ENCODE measurements at regions not wholly inside any gene's neighbourhood (a gene's known extent, or its start where the extent isn't known, plus 50 kb on each side); places are given as distances from the start of the nearest gene placed in this dataset.

GRCh38 chr21:27719226-27719625, 752.3 kb upstream of the ADAMTS5 start:
- Histone ChIP-seq H3K9me3 (ENCODE audit: control insufficient read depth in 2 of 2, insufficient read depth in 1 of 2, low read depth in 1 of 2, low read length in 1 of 2) (no peaks in the 10 kb centered on the region), H3K4me3 (ENCODE audit: low read depth in 1 of 3, low read length in 3 of 3) (no peak overlapping the region), H3K27me3 (ENCODE audit: control insufficient read depth in 3 of 3, insufficient read depth in 3 of 3, low read length in 3 of 3) (no peaks in the 10 kb centered on the region), H3K36me3 (ENCODE audit: control insufficient read depth in 3 of 3, insufficient read depth in 2 of 3, low read depth in 1 of 3, low read length in 3 of 3) (no peaks in the 10 kb centered on the region), H3K27ac (ENCODE audit: low read depth in 1 of 3, low read length in 2 of 3) (no peak overlapping the region), H3K4me1 (ENCODE audit: control insufficient read depth in 3 of 3, insufficient read depth in 2 of 3, low read depth in 1 of 3, low read length in 2 of 3) (peaks cover 0 to 1% (median 0%) of the 10 kb centered on the region in 3 donors)
- FAIRE-seq (no peak), DNase-seq (no peak)
- 81 to 95% (median 93%) methylated on average over 4 of the region's 4 CpGs for WGBS, 3 donors

- DNase-seq (no peak), FAIRE-seq (no peak)
- WGBS, 3 donors = 75 to 85% (median 80%) methylated on average over 1 of the region's 1 CpG
- Histone ChIP-seq H3K9me3 (ENCODE audit: control insufficient read depth in 2 of 2, insufficient read depth in 1 of 2, low read depth in 1 of 2, low read length in 1 of 2) (peaks cover 0 to 3% of the 10 kb centered on the region in 2 donors), H3K4me3 (ENCODE audit: low read depth in 1 of 3, low read length in 3 of 3) (no peak overlapping the region), H3K27ac (ENCODE audit: low read depth in 1 of 3, low read length in 2 of 3) (no peak overlapping the region), H3K4me1 (ENCODE audit: control insufficient read depth in 3 of 3, insufficient read depth in 2 of 3, low read depth in 1 of 3, low read length in 2 of 3) (no peaks in the 10 kb centered on the region), H3K27me3 (ENCODE audit: control insufficient read depth in 3 of 3, insufficient read depth in 3 of 3, low read length in 3 of 3) (no peaks in the 10 kb centered on the region), H3K36me3 (ENCODE audit: control insufficient read depth in 3 of 3, insufficient read depth in 2 of 3, low read depth in 1 of 3, low read length in 3 of 3) (no peaks in the 10 kb centered on the region)
These were observed 748.2 kb upstream of the ADAMTS5 start for GRCh38 chr21:27715131-27715530.

DNA sequence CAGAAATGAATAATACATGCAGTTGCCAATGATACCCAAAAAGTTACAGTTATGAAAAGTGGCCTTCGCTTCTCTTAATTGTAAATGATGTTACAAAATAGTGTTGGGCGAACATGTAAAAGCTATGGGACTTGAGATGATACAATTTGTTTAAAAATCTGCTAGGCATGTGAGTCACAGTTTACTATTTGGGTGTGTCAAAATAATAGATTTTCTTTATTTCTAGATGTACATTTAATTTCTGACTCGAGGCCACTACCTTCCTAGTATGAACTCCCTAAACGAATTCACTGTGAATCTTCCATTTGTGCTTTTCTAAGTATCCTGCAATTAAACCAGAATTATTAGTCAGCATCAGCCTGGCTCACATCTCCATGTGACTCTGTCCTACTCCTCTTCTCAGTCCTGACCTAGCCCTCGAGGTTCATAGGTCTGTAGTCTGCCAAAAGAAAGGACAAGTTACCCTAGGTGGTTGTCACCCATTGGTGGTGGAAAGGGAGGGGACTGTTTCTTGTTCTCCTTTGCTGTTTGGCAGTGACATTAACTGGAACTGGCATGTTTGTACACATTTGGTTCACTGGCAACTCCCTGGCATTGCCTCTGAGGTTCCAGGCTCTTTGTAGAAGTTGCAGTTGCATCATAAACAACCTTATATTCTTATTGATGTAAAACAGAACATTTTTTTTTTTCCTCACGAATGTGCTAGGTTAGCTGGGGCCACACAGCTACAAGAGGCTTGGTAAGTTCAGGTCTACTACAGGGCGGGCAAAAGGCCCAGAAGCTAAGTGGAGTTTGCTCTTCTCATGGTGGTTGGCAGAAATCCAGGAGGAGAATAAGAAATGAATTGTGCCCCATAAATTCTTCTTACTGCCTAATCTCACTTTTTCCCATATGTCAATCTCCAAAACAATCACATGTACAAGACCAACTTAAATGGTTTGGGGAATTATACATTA, 746.5 kb upstream of the ADAMTS5 start:
- DNase-seq (peak; percentile 33 to 81), FAIRE-seq (no peak)
- Histone ChIP-seq H3K27me3 (ENCODE audit: control insufficient read depth in 3 of 3, insufficient read depth in 3 of 3, low read length in 3 of 3) (no peaks in the 10 kb centered on the region), H3K4me1 (ENCODE audit: control insufficient read depth in 3 of 3, insufficient read depth in 2 of 3, low read depth in 1 of 3, low read length in 2 of 3) (no peaks in the 10 kb centered on the region), H3K27ac (ENCODE audit: low read depth in 1 of 3, low read length in 2 of 3) (no peak overlapping the region), H3K9me3 (ENCODE audit: control insufficient read depth in 2 of 2, insufficient read depth in 1 of 2, low read depth in 1 of 2, low read length in 1 of 2) (peaks cover 0 to 3% of the 10 kb centered on the region in 2 donors), H3K4me3 (ENCODE audit: low read depth in 1 of 3, low read length in 3 of 3) (no peak overlapping the region), H3K36me3 (ENCODE audit: control insufficient read depth in 3 of 3, insufficient read depth in 2 of 3, low read depth in 1 of 3, low read length in 3 of 3) (no peaks in the 10 kb centered on the region)
- WGBS, 3 donors = 31 to 62% (median 33%) methylated on average over 7 of the region's 7 CpGs

DNA sequence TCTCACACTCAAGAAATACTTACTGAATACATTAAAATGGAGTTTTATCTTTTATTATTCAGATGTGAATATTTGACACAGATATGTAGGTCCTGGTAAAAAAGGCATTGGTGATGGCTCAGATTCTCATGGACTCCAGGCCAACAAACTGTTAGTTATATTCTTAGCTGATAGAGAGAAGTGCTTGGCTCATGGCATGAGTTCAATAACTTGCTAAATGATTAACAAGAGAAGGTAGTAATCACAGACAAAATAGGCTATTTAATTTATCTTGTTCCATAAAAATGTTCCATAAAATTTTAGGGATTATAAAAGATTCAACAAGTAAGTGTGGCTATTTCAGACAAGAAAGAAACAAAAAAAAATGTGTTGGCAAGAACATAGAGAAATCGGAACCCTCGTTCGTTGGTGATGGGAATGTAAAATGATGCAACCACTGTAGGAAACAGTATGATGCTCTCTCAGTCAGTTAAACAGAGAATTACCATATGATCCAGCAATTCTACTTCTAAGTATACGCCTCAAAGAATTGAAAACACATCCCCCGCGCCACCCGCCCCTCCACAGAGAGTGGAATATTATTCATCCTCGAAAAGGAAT, 737.8 kb upstream of the ADAMTS5 start:
- Histone ChIP-seq H3K27ac (ENCODE audit: low read depth in 1 of 3, low read length in 2 of 3) (no peak overlapping the region), H3K4me1 (ENCODE audit: control insufficient read depth in 3 of 3, insufficient read depth in 2 of 3, low read depth in 1 of 3, low read length in 2 of 3) (no peaks in the 10 kb centered on the region), H3K27me3 (ENCODE audit: control insufficient read depth in 3 of 3, insufficient read depth in 3 of 3, low read length in 3 of 3) (no peaks in the 10 kb centered on the region), H3K4me3 (ENCODE audit: low read depth in 1 of 3, low read length in 3 of 3) (no peak overlapping the region), H3K9me3 (ENCODE audit: control insufficient read depth in 2 of 2, insufficient read depth in 1 of 2, low read depth in 1 of 2, low read length in 1 of 2) (no peaks in the 10 kb centered on the region), H3K36me3 (ENCODE audit: control insufficient read depth in 3 of 3, insufficient read depth in 2 of 3, low read depth in 1 of 3, low read length in 3 of 3) (no peaks in the 10 kb centered on the region)
- FAIRE-seq (no peak), DNase-seq (peak; percentile 21 to 29)
- WGBS, 3 donors = 17 to 70% (median 39%) methylated on average over 8 of the region's 8 CpGs

- 56 to 65% (median 60%) methylated on average over 4 of the region's 4 CpGs for WGBS, 3 donors
- Histone ChIP-seq H3K9me3 (ENCODE audit: control insufficient read depth in 2 of 2, insufficient read depth in 1 of 2, low read depth in 1 of 2, low read length in 1 of 2) (no peaks in the 10 kb centered on the region), H3K27me3 (ENCODE audit: control insufficient read depth in 3 of 3, insufficient read depth in 3 of 3, low read length in 3 of 3) (no peaks in the 10 kb centered on the region), H3K4me1 (ENCODE audit: control insufficient read depth in 3 of 3, insufficient read depth in 2 of 3, low read depth in 1 of 3, low read length in 2 of 3) (no peaks in the 10 kb centered on the region), H3K27ac (ENCODE audit: low read depth in 1 of 3, low read length in 2 of 3) (no peak overlapping the region), H3K36me3 (ENCODE audit: control insufficient read depth in 3 of 3, insufficient read depth in 2 of 3, low read depth in 1 of 3, low read length in 3 of 3) (no peaks in the 10 kb centered on the region), H3K4me3 (ENCODE audit: low read depth in 1 of 3, low read length in 3 of 3) (no peak overlapping the region)
- DNase-seq = no peak
- no peak for FAIRE-seq
These were observed 736.9 kb upstream of the ADAMTS5 start for GRCh38 chr21:27703791-27704190.

DNA sequence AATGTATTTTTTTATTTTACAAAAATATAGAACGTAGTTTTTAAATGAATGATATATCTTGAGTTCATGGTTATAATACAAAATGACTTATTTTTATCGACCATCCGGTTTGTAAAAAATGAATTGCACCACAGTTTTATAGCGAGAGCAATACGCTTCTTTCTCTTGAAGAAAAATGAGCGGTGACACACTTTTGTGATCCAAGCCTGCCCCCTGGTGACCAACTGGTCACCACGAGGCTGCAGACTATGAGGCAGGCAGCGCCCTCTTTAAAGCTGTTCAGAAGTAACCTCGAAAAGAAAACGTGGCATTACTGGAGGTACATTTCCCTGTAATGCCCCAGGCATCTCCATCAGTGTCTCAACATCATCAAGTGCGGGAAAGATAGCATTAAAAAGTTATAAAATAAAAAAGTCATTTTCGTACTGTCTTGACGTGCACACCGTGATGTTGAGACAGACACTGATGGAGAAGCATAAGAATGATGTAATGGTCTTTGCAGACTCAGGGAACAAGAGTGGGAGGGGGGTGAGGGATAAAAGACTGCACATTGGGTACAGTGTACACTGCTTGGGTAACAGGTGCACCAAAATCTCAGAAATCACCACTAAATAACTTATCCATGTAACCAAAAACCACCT, 734.2 kb upstream of the ADAMTS5 start:
- FAIRE-seq = peak; percentile 41
- H3K4me3 ChIP-seq (ENCODE audit: low read depth in 1 of 3, low read length in 3 of 3) = no peak overlapping the region
- 3 to 10% (median 5%) methylated on average over 14 of the region's 14 CpGs for whole genome bisulfite sequencing, 3 donors
- H3K27ac ChIP-seq (ENCODE audit: low read depth in 1 of 3, low read length in 2 of 3) = no peak overlapping the region
- H3K9me3 ChIP-seq (ENCODE audit: control insufficient read depth in 2 of 2, insufficient read depth in 1 of 2, low read depth in 1 of 2, low read length in 1 of 2) = no peaks in the 10 kb centered on the region
- peak; percentile 75 to 84 for DNase-seq
- H3K4me1 ChIP-seq (ENCODE audit: control insufficient read depth in 3 of 3, insufficient read depth in 2 of 3, low read depth in 1 of 3, low read length in 2 of 3) = no peaks in the 10 kb centered on the region
- no peaks in the 10 kb centered on the region for H3K36me3 ChIP-seq (ENCODE audit: control insufficient read depth in 3 of 3, insufficient read depth in 2 of 3, low read depth in 1 of 3, low read length in 3 of 3)
- no peaks in the 10 kb centered on the region for H3K27me3 ChIP-seq (ENCODE audit: control insufficient read depth in 3 of 3, insufficient read depth in 3 of 3, low read length in 3 of 3)

- Histone ChIP-seq H3K27me3 (ENCODE audit: control insufficient read depth in 3 of 3, insufficient read depth in 3 of 3, low read length in 3 of 3) (no peaks in the 10 kb centered on the region), H3K4me3 (ENCODE audit: low read depth in 1 of 3, low read length in 3 of 3) (no peak overlapping the region), H3K4me1 (ENCODE audit: control insufficient read depth in 3 of 3, insufficient read depth in 2 of 3, low read depth in 1 of 3, low read length in 2 of 3) (no peaks in the 10 kb centered on the region), H3K9me3 (ENCODE audit: control insufficient read depth in 2 of 2, insufficient read depth in 1 of 2, low read depth in 1 of 2, low read length in 1 of 2) (no peaks in the 10 kb centered on the region), H3K27ac (ENCODE audit: low read depth in 1 of 3, low read length in 2 of 3) (no peak overlapping the region), H3K36me3 (ENCODE audit: control insufficient read depth in 3 of 3, insufficient read depth in 2 of 3, low read depth in 1 of 3, low read length in 3 of 3) (no peaks in the 10 kb centered on the region)
- DNase-seq (no peak), FAIRE-seq (no peak)
- WGBS, 3 donors = 85 to 89% (median 88%) methylated on average over 1 of the region's 1 CpG
These were observed 728.4 kb upstream of the ADAMTS5 start for GRCh38 chr21:27695246-27695645.

GRCh38 chr21:27694667-27695066, 727.8 kb upstream of the ADAMTS5 start:
- DNase-seq = no peak
- no peak overlapping the region for H3K27ac ChIP-seq (ENCODE audit: low read depth in 1 of 3, low read length in 2 of 3)
- H3K4me3 ChIP-seq (ENCODE audit: low read depth in 1 of 3, low read length in 3 of 3) = no peak overlapping the region
- WGBS, 3 donors = 69 to 83% (median 72%) methylated on average over 4 of the region's 4 CpGs
- H3K4me1 ChIP-seq (ENCODE audit: control insufficient read depth in 3 of 3, insufficient read depth in 2 of 3, low read depth in 1 of 3, low read length in 2 of 3) = no peaks in the 10 kb centered on the region
- H3K9me3 ChIP-seq (ENCODE audit: control insufficient read depth in 2 of 2, insufficient read depth in 1 of 2, low read depth in 1 of 2, low read length in 1 of 2) = peaks cover 0 to under 1% of the 10 kb centered on the region in 2 donors
- no peaks in the 10 kb centered on the region for H3K27me3 ChIP-seq (ENCODE audit: control insufficient read depth in 3 of 3, insufficient read depth in 3 of 3, low read length in 3 of 3)
- no peaks in the 10 kb centered on the region for H3K36me3 ChIP-seq (ENCODE audit: control insufficient read depth in 3 of 3, insufficient read depth in 2 of 3, low read depth in 1 of 3, low read length in 3 of 3)
- no peak for FAIRE-seq
